NCI-H2171 treated with DMSO at 0.1 percent for 48 hours (cell line): ENCODE measurements at regions not wholly inside any gene's neighbourhood (a gene's known extent, or its start where the extent isn't known, plus 50 kb on each side); places are given as distances from the start of the nearest gene placed in this dataset.

Experiments used
- DNase-seq: peaks from one replicate; lab custom pipeline; 2025; lab: John Stamatoyannopoulos, UW

DNA sequence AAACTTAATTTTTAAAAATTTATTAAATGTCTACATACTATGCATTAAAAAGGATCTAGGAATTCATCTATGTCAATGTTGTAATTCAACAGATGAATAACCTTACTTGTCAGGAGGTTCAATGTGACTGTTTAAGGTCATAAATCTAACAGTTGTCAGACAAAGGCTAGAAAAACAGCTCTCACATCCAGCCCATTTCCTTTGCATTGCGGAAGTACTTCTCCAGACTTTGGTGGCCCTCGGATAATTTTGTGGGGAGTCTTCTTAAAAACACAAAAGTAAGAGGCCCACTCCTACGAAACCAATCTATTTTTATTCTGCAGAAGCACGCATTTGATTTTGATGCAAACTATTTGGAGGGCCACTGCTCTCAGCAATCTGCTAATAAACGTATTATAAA is 122.6 kb upstream of the CHRM3 start:
- DNase-seq, result no peak

DNA sequence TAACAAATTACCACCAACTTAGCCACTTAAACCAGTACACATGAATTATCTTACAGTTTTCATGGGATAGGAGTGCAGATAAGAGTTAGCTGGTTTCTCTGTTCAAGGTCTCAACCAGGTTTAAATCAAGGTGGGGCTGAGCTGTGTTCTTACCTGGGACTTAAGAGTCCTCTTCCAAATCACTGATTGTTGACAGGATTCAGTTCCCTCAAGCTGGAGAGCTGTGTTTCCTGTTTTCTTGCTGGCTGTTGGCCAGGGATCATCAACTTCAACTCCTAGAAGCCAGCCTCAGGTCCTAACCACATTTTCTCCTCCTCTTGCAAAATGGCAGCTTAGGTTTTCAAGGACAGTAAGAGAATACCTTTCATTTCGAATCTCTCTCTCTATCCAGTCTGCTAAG is 123.8 kb upstream of the CHRM3 start:
- DNase-seq, result no peak

DNA sequence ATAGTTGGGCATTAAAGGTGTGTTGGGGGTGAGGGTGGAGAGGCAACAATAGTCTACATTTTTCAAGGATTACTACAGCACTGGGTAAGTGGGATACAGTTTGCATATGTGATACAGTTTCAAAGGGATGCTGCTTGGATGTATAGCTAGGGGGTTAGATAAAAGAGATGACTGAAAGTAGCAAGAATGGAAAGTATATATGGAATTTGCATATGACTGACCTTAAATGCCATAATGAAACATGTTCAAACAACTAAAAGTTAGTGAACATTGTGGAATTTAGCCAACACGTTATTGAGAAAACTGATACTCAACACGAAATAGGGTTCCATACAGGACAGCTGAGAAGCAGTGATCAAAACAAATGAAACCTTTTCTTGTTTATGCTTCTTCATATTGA is 124.8 kb upstream of the CHRM3 start:
- no peak for DNase-seq

DNA sequence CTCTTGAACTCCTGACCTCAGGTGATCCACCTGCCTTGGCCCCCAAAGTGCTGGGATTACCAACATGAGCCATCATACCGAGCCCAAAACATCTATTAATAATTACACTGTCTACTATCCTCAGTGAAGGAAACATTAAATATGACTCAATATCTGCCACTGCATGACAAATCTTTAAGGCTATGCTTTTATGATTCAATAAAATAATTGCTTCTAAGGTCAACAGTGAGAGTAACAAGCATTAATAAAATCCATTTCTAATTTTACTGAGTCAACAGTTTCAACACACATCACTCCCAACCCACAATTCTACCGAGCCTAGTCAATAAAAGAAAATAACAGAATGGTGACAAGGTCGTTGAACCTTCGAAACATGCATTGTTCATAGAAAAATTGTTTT is 125.5 kb upstream of the CHRM3 start:
- no peak for DNase-seq

DNA sequence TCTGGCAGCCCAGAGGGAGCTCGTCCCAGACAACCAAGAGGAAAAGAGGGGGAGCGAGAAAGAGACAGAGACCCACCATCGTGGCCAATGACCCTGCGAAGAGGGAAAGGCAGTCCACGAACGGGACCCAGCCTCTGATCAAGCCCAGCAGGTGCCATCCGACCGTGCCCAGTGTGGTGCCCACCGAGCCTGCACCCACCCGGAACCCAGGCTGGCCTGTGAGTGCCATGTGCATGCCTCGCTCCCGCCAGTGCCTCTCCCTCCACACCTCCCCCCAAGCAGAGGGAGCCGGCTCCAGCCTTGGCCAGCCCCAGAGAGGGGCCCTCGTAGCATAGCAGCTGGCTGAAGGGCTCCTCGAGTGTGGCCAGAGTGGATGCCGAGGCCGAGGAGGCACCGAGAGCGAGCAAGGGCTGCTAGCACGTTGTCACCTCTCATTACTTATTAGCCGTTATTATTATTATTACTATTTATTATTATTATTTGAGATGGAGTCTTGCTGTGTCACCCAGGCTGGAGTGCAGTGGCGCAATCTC is 130.7 kb upstream of the CHRM3 start:
- no peak for DNase-seq

DNA sequence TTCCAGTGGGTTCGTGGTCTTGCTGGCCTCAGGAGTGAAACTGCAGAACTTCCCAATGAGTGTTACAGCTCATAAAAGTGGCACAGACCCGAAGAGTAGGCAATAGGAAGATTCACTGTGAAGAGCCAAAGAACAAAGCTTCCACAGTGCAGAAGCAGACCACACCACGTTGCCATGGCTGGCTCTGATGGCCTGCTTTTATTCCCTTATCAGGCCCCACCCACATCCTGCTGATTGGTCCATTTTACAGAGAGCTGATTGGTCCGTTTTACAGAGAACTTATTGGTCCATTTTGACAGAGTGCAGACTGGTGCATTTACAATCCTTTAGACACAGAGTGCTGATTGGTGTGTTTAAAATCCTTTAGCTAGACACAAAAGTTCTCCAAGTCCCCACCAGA is 131.4 kb upstream of the CHRM3 start:
- DNase-seq, result no peak

DNA sequence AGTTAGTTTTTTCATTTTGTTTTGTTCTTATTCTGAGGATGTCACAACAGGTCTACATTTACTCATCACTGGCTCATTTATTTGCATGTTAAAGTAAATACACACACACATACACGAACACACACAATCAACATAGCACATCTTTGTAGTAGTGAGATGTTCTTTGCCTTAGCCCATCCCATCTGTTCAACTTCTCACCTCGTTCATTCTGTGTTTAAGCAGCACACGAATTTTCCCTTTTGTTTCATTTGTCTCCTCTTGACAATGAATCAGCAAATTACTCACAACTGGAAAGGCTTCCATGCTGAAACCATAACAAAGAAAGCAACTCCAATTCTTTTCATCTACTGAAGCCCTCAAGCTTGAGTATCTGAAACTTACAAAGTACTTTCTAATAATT is 133.3 kb upstream of the CHRM3 start:
- no peak for DNase-seq

DNA sequence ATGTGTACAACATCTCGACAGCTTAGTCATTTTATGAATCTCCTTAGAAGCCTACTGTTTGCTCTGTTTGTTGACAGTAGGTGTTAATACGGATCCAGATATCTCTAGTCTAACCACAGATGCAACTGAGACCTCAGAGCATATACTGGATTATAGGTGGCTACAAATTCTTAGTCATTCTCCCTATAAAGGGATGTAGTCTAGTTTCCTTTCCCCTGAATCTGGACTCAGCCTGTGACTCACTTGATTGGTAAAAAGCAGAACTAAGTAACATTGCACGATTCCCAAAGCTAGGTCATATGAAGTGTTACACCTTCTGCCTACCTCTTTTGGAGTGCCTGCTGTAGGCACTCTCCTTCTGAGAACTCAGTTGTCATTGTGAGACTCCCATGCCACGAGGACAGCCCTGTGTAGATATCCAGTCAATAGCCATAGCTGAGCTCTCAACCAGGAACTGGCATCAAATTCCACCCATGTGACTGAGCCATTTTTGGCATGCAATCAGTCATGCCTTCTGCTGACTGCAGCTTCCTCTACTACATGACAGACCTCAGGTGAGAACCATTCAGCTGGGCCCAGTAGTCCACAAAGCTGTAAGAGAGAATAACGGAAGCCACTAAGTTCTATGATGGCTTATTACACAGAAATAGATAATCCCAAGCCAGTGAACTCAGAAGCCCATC is 135.9 kb upstream of the CHRM3 start:
- no peak for DNase-seq

DNA sequence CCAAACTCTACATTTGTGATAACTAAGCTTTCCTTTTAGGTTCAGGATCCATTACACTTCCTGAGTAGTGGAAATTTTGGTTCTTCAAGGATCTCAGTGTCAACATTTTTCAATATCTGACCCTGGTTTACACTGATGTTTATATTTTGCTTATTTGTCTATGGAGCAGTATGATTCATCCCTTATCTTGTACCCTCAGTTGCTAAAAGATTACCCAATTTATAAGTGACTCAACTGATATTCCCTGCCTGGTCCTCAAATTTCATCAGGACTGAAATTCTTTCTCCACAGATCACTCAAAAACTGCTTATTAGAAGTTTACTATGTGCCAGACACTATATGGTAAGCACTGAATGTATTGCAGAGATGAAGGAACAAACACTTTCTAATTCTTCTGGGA is 139.1 kb upstream of the CHRM3 start:
- no peak for DNase-seq

DNA sequence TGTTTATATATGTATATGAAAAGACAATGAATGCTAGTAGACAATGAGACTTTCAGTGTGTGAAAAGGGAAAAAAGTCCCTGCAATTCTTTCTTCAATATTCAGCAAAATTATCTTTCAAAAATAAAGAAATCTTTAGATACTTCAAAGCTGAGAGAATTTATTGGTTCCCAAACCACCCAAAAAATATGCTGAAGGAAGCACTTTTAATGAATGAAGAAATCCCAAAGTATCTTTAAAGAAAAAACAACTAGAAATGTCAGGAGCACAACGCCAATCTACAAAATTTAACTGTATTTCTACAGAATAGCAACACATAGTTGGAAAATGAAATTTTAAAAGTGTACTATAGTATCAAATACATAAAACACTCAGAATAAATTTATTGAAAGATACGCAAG is 142.3 kb upstream of the CHRM3 start:
- no peak for DNase-seq

DNA sequence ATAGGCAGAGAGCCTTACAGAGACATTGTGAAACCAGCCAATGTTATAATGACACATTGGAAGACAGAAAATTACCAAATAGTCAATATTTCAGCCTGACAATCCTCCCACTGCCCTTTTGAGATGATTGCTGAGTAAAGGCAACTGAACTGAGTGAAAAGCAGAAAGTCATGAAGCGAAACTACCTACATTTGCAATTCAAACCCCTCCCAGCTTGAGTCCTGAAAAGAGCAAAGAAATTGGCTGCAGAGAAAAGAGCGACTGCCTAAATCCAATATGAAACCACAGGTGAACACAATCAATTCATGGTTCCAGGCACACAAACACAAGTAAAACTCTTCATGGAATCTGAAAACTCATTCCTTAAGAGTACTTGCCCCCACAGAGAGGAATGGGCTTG is 143.4 kb upstream of the CHRM3 start:
- no peak for DNase-seq

DNA sequence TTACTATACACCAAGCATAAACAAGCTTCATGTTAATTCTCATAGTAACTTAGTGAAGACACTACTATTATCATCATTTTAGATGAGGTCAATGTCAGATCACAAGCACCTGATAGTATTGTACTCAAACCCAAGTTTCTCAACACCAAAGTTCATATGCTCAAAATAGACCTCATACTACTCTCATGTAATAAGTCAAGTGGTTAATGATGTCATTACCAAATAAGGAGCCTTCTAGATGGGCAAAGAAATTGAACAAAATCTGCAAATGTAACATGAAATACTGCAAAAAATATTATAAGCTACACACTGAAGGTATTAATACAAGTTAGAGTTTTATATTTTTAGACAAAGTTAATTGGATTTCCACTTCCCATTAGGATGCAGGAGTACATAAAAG is 144.0 kb upstream of the CHRM3 start:
- DNase-seq, result no peak

DNA sequence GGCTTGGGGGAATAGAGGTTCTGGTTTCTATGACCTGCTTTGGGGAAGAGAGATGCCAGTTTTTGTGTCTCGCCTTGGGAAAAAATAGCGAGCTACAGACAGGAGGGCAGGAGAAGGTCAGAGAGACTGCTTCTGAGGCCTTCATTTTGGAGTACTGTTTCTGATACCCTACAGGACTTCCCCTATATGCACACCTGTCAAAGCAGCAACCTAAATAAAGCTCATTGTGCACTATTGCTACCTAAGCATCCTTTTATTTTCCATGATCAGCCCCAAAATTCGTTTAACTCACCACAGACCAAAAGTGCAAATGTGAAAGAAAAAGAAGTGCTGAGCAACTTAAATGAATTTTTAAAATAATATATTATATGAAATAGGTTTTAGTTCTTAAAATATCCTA is 145.6 kb upstream of the CHRM3 start:
- DNase-seq, result no peak

DNA sequence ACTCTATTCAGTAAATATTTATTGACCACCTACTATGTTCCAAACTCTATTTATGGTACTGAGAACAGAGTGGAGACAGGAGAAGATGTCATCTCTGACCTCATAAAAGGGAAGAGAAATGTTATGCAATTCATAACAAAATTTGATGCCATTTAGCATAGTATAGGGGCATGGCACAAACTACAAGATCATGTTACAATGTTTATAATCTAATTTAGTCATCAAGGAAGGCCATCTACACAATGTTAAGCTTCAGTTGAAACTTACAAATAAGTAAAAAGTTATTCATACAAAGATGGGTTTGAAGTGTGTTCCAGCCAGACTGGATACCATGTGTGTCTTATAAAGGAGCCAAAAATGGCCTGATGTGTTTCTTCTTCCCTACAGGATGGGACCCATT is 146.8 kb upstream of the CHRM3 start:
- DNase-seq, result no peak

DNA sequence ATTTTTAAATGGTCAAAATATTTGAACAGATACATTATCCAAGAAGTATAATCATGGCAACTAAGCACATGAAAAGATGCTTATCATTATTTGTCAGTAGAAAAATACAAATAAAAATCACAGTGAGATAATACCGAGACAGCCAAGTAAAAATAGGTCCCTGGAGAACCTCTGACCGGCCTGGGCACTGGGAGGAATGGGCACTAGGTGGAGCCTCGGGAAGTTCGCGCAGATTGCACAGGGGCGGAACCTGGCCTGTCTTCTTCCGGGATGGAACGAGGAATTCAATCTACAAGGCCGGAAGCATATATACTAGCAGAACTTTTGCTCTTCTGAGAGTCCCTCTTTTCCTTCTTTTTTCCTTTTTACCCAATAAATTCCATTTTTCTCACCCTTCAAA is 148.5 kb upstream of the CHRM3 start:
- no peak for DNase-seq

DNA sequence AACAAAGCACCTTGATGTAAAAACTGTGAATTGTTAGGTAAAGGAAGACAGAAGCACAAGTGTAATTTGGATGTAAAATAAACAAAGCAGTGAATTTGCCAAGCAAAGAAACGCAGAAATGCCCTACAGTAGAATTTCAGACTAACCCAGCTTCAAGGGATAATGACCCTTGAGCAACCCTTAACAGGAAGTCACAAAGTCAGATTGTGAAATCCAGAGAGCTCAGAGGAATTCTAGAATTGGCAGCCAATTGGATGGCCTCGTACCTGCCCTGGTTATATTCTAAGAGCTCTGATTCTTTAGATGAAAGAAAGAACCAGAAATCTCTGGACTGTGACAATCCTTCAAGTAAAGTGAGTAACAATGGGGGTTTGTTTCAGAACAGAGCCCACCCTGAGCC is 152.7 kb upstream of the CHRM3 start:
- no peak for DNase-seq

DNA sequence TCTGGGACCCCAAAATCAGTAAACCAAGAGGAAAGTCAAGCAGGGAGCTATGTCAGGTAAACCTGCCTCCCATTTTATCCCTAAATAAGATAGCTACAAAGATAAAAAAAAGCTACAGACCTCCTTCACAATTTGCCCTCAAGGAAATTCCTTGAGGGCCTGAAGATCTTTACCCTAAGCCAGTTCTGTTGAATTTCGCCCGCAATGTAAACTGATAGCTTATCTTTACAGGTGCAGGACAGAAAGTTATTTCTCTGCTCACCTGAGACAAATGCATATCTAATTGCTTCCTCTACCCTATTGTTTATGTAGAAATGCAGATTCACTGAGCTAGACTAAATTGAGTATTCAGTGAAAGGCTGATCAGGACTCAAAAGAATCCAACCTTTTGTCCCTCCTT is 153.4 kb upstream of the CHRM3 start:
- DNase-seq, result no peak

DNA sequence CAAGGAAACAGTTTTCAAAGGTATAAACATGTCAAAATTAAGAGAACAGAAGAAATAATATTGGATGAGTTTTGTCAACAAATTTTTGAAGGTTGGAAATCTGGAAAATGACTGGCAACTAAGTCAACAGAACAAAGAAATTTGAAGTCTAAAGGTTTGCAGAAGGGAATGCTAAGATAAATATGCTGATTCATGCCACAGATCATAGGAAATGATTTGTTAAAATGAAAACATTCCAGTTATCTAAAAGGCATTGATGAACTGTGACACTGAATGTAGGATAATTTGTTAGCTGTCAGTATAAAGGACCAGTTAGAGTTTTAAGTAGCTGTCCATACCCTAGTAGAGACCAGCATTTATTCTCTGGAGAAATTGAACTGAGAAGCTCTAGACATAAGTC is 157.9 kb upstream of the CHRM3 start:
- DNase-seq, result no peak

DNA sequence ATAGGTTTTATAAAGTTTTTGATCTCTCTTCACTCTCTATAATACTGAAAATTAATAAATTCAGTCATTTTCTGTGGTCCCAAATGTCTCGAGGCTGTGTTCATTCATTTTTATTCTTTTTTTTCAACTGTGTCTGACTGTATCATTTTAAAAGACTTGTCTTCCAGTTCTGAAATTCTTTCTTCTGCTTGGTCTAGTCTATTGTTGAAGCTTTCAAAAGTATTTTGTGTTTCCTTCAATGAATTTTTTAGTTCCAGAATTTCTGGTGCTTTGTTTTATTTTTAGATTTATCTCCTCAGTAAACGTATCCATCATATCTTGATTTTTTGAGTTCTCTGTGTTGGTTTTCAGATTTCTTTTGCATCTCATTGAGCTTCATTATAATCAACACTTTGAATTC is 161.0 kb upstream of the CHRM3 start:
- DNase-seq, result no peak

DNA sequence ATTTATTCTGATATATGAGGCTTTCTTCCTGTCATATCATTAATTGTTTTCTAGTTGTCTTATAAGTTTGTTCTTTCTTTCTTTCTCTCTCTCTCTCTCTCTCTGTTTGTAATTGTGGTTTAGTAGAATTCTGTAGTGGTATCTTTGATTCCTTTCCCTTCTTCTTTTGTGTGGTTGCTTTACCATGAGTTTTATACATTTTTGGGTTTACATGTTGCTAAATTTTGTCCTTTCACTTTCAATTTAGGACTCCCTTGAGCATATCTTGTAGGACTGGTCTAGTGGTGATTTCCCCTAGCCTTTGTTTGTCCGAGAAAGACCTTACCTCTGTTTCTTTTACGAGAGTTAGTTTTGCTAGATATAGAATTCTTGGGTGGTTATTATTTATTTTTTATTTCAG is 162.3 kb upstream of the CHRM3 start:
- DNase-seq, result no peak

DNA sequence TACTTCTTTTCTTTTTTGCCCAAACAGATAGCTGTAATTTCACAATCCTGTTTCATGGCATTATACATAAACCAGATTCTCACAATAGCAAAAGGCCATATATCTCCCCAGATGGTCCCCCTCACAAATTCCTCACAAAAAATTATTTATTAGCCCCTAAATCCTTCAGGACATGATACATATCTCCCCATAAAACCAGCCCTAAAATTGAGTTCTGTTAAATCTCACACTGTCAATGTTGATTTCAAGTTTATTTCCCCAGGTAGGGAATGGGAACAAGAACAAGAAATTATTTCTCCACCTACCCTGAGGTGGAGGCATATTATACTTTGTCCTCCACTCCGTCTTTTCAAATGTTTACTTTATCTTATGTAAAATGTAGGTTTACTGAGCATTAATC is 163.4 kb upstream of the CHRM3 start:
- no peak for DNase-seq

DNA sequence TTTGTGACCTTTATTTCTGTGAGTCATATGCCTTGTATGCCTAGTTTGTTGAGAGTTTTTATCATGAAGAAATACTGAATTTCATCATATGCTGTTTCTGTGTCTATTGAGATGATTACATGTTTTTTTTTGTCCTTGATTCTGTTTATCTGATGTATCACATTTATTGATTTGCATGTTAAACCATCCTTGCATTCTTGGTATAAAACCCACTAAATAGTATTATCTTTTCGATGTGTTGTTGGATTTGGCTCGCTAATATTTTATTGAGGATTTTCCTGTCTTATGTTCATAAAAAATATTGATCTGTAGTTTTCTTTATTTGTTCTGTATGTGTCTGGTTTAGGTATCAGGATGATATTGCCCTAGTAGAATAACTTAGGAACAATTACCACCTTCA is 164.7 kb upstream of the CHRM3 start:
- DNase-seq, result no peak

DNA sequence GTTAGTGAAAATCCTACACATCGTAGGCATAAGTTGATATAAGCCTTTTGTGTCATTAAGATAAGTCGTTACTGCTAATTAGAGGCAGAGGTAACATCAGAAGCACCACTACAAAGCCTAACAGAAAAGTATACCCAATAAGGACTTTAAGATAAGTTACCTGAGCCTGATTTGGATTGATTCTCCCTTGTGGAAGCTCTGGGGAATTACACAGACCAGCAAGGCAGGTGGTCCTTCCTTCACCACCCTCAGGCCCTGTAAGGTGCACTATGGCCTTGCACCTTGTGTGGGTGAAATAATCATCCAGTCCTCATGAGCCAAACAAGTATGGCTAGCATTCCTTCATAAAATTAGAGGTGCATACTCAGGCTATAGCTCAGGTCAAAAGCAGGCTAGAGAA is 166.7 kb upstream of the CHRM3 start:
- no peak for DNase-seq

DNA sequence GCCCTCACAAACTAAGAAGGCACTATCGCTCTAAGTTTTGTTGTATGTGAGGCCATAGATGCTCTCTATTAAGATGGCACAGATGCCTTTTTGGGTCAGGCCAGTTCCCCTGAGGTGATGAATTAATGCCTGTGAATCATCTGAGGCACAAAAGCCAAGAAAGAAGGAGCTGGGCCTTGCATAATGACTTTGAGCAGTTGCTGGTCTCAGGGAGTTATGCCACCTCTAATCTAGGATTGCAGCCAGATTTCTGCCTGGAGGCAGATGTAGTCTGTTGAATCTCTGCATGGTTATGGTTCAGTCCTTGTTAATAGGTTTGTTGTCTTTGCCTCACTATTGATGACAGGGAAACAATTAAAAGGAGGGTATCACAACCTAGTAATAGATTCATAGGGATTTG is 168.1 kb upstream of the CHRM3 start:
- DNase-seq, result no peak

DNA sequence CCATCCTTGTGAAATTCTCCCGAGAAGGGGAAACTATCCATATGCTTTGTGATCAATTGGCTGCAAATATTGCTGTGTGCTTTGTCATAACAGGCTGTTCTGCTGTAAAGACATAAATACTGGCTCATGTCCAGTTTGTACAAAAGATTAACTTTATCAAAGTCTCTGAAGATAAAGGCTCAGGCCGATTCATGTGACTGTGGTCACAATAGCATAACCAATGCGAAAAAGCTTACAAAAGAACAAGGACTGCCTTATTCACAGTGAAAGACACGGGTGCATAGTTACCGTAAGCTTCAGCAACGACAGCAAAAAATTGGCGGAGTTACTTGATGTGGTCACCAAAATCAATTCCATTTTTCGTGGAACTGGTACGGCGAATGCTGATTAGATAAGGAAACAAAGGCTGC is 173.6 kb upstream of the CHRM3 start:
- no peak for DNase-seq
